GM12878 (cell line): ENCODE measurements at regions not wholly inside any gene's neighbourhood (a gene's known extent, or its start where the extent isn't known, plus 50 kb on each side); places are given as distances from the start of the nearest gene placed in this dataset.

ENCODE experiments used
- ETV6 ChIP-seq, 2 experiments: fragments of 450-650 bp in 1 of 2; IDR thresholded peaks in 1 of 2; conservative IDR thresholded peaks in 1 of 2; 2 replicates each; pipeline ENCODE4 v1.6.1; 2014; ENCODE audit warnings: antibody characterized with exemption in 1 of 2, borderline replicate concordance in 1 of 2, low read depth in 1 of 2, mild to moderate bottlenecking in 1 of 2, moderate library complexity in 1 of 2
- EZH2 ChIP-seq: IDR thresholded peaks from 2 replicates; pipeline ENCODE4 v1.6.1; 2012; ENCODE audit warnings: low read depth, mild to moderate bottlenecking, control low read depth, inconsistent platforms, low read length, borderline replicate concordance; ENCODE audit not compliant: control insufficient read depth
- GABPA ChIP-seq: IDR thresholded peaks from 2 replicates; pipeline ENCODE4 v1.6.1; 2014; ENCODE audit warnings: antibody characterized with exemption, low read depth, mild to moderate bottlenecking, inconsistent platforms
- KAT2A ChIP-seq: conservative IDR thresholded peaks from 2 replicates; pipeline ENCODE4 v1.6.1; 2011; ENCODE audit warnings: low read depth, low read length; ENCODE audit not compliant: control insufficient read depth
- NKRF ChIP-seq: fragments of 450-650 bp; conservative IDR thresholded peaks from 2 replicates; pipeline ENCODE4 v1.6.1; 2017; ENCODE audit warnings: mild to moderate bottlenecking, moderate library complexity
- PML ChIP-seq: IDR thresholded peaks from 2 replicates; pipeline ENCODE4 v1.6.1; 2012; ENCODE audit warnings: low read length, inconsistent platforms
- SIN3A ChIP-seq: IDR thresholded peaks from 2 replicates; pipeline ENCODE4 v1.6.1; 2012; ENCODE audit warnings: low read depth, low read length, improper control_type of control experiment
- USF1 ChIP-seq: IDR thresholded peaks from 2 replicates; pipeline ENCODE4 v1.6.1; 2011; ENCODE audit warnings: borderline replicate concordance, low read depth, mild to moderate bottlenecking, moderate library complexity, mixed read lengths, low read length; ENCODE audit not compliant: insufficient read depth; ENCODE audit errors: extremely low read length
- ZNF687 ChIP-seq: fragments of 450-650 bp; IDR thresholded peaks from 2 replicates; pipeline ENCODE4 v1.6.1; 2017; ENCODE audit warnings: mild to moderate bottlenecking, moderate library complexity
- ZSCAN29 ChIP-seq: fragments of 450-650 bp; IDR thresholded peaks from 2 replicates; pipeline ENCODE4 v1.6.1; 2017; ENCODE audit warnings: mild to moderate bottlenecking, moderate library complexity

- TF ChIP-seq KAT2A (no peak), ETV6 (conservative IDR thresholded peaks at IDR 0.05 in 1 of 2, IDR thresholded peaks at IDR 0.05 in 1 of 2; ENCODE audit: borderline replicate concordance in 1 of 2, low read depth in 1 of 2) (no peak), ZSCAN29 (no peak), PML (no peak), GABPA (no peak), EZH2 (no peak), ZNF687 (no peak), NKRF (no peak), USF1 (no peak), SIN3A (no peak)
Observed at GRCh38 chr18:11470941-11471340, 138.5 kb upstream of the SLC35G4 start (continued).
